Thyroid gland (tissue), 4 donors: ENCODE measurements at regions not wholly inside any gene's neighbourhood (a gene's known extent, or its start where the extent isn't known, plus 50 kb on each side); places are given as distances from the start of the nearest gene placed in this dataset.

Experiments
- POLR2A ChIP-seq, 2 donors: fragments of 450-650 bp; IDR thresholded peaks; one replicate each; pipeline ENCODE4 v1.6.1; 2017; ENCODE audit warnings: antibody characterized with exemption in 2 of 2, mild to moderate bottlenecking in 2 of 2, moderate library complexity in 1 of 2
- TF ChIP-seq, protein P1 (sequence below), 6 experiments: fragments of 200-600 bp in 3 of 6; fragments of 450-650 bp in 3 of 6; sonication (generic) in 3 of 6; IDR thresholded peaks; one replicate each; pipeline ENCODE4 v1.5.1; 2016 to 2019; ENCODE audit warnings: antibody characterized with exemption in 6 of 6, mild to moderate bottlenecking in 2 of 6, inconsistent platforms in 1 of 6, moderate library complexity in 1 of 6

GRCh38 chr20:60469829-60470228 is 511.6 kb downstream of the CDH26 start:
- TF ChIP-seq, protein P1, sequence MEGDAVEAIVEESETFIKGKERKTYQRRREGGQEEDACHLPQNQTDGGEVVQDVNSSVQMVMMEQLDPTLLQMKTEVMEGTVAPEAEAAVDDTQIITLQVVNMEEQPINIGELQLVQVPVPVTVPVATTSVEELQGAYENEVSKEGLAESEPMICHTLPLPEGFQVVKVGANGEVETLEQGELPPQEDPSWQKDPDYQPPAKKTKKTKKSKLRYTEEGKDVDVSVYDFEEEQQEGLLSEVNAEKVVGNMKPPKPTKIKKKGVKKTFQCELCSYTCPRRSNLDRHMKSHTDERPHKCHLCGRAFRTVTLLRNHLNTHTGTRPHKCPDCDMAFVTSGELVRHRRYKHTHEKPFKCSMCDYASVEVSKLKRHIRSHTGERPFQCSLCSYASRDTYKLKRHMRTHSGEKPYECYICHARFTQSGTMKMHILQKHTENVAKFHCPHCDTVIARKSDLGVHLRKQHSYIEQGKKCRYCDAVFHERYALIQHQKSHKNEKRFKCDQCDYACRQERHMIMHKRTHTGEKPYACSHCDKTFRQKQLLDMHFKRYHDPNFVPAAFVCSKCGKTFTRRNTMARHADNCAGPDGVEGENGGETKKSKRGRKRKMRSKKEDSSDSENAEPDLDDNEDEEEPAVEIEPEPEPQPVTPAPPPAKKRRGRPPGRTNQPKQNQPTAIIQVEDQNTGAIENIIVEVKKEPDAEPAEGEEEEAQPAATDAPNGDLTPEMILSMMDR (IDR thresholded peaks at IDR 0.05) = no peak
- TF ChIP-seq POLR2A (IDR thresholded peaks at IDR 0.05) = no peak
